ENCODE measurements at regions not wholly inside any gene's neighbourhood (a gene's known extent, or its start where the extent isn't known, plus 50 kb on each side); places are given as distances from the start of the nearest gene placed in this dataset.

DNA sequence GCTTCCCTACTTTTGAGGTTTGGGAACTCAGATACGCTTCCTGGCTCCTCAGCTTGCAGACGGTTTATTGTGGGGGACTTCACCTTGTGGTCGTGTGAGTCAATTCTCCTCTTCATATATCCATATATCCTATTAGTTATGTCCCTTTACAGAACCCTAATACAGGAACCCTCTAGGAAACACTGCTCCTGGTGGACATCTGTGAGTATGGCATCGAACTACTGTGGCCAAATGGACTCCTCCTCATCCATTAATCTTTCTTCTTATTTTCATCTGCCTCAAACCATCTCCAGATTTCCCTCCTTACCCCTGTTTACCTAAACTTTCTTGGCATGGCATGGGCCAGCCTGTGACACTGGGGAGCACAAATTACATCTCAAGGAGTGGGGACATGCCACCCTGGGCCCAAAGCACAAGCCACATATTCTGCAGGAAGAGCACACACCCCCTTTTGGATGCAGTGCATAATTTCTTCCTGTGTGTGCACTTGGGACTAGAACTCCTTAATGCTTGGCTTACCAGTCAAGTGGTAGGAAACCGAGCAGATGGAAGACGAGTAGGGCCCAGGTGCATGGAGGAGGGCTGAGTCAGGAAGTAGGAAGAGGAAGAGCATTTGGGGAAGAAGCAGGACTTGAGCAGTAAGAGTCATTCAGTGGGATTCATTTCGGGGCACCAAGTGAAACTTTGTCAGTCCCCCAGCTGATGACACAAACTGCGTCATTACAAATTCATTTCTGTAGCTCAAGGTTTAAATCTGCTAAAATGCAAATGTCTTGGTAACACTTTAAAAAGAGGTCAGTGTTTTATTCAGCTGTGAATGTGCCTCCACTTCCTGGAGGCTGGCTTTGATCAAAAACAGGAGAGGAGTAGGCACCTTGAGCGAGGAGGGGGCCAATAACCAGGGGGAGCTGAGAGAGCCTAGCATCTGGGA is 80.8 kb upstream of the PLXNA4 start:
- in situ Hi-C loops (cut with HindIII; ENCODE audit: low sequenced_read_pairs), result no loop called here
- TF ChIP-seq, protein P1, sequence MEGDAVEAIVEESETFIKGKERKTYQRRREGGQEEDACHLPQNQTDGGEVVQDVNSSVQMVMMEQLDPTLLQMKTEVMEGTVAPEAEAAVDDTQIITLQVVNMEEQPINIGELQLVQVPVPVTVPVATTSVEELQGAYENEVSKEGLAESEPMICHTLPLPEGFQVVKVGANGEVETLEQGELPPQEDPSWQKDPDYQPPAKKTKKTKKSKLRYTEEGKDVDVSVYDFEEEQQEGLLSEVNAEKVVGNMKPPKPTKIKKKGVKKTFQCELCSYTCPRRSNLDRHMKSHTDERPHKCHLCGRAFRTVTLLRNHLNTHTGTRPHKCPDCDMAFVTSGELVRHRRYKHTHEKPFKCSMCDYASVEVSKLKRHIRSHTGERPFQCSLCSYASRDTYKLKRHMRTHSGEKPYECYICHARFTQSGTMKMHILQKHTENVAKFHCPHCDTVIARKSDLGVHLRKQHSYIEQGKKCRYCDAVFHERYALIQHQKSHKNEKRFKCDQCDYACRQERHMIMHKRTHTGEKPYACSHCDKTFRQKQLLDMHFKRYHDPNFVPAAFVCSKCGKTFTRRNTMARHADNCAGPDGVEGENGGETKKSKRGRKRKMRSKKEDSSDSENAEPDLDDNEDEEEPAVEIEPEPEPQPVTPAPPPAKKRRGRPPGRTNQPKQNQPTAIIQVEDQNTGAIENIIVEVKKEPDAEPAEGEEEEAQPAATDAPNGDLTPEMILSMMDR (IDR thresholded peaks at IDR 0.05; ENCODE audit: low read depth, low read length, missing control alignments), result peak; percentile 59
- H3K4me3 ChIP-seq (ENCODE audit: low read depth, low read length), result no peak overlapping the region
- DNase-seq (ENCODE audit: low read depth), result no peak

DNA sequence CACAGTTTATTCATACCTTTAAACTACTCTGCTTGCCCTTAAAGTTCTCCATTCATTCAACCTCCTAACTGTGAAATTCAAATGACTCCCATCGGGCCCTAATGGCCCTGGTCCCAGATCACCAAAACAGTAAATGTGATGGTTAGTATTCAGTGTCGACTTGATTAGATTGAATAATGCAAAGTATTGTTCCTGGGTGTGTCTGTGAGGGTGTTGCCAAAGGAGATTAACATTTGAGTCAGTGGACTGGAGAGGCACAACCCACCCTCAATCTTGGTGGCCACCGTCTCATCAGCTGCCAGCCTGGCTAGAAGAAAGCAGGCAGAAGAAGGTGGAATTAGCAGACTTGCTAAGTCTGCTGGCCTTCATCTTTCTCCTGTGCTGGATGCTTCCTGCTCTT is 80.1 kb upstream of the PLXNA4 start:
- TF ChIP-seq, protein P1 (IDR thresholded peaks at IDR 0.05; ENCODE audit: low read depth, low read length, missing control alignments), result no peak
- in situ Hi-C loops (cut with HindIII; ENCODE audit: low sequenced_read_pairs), result no loop called here

DNA sequence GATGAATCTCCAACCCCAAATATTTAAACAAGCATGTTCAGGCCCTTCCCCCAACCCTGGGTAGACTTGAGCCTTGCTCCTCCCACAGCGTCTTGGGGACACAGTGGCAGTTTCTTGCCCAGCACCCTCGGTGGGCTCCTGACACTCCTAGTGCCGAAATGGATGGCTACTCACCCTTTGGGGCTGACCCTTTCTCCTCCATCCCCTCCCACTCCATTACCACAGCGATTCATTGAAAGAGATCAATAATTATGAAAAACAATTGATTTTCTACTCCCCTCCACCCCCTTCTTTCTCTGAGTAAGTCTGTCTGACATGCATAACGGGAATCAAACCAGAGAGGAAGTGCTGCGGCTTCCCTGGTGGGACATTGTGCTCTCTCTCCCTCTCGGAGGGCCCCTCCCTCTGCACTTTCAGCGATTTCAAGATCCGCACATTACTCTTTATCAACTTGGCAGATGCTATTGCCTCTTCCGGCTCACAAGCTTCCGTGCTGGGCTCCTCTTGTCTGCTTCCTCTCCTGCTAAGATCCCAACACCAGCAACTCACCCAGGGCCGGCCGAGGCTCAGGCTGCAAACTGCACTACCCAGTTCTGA is 79.0 kb upstream of the PLXNA4 start:
- in situ Hi-C loops (cut with HindIII; ENCODE audit: low sequenced_read_pairs), result no loop called here
- peak overlapping the region; percentile 6 for H3K4me3 ChIP-seq (ENCODE audit: low read depth, low read length)
- TF ChIP-seq, protein P1 (IDR thresholded peaks at IDR 0.05; ENCODE audit: low read depth, low read length, missing control alignments), result no peak
- peak; percentile 15 for DNase-seq (ENCODE audit: low read depth)

More for the DNA sequence above, 80.1 kb upstream of the PLXNA4 start:
- DNase-seq (ENCODE audit: low read depth), result no peak
- H3K4me3 ChIP-seq (ENCODE audit: low read depth, low read length), result no peak overlapping the region

DNA sequence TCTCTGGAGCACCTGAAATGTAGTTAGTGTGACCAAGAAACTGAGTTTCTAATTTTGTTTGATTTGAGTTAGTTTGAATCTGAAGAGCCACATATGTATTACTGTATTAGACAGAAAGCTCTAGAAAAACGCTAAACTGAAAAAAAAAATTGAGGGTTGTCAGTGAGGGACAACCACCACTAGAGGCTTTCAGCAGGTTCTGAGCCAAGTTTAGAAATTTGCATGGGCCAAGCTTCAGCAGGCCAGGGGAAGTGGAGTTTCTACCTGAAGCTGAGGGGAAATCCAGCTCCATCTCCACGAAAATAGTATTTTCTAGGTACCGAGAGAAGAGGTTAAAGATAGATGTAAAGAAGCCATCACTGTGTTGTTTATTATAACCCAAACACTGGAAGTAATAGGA is 77.9 kb upstream of the PLXNA4 start:
- in situ Hi-C loops (cut with HindIII; ENCODE audit: low sequenced_read_pairs), result no loop called here
- H3K4me3 ChIP-seq (ENCODE audit: low read depth, low read length), result no peak overlapping the region
- DNase-seq (ENCODE audit: low read depth), result no peak
- TF ChIP-seq, protein P1 (IDR thresholded peaks at IDR 0.05; ENCODE audit: low read depth, low read length, missing control alignments), result peak; percentile 60

DNA sequence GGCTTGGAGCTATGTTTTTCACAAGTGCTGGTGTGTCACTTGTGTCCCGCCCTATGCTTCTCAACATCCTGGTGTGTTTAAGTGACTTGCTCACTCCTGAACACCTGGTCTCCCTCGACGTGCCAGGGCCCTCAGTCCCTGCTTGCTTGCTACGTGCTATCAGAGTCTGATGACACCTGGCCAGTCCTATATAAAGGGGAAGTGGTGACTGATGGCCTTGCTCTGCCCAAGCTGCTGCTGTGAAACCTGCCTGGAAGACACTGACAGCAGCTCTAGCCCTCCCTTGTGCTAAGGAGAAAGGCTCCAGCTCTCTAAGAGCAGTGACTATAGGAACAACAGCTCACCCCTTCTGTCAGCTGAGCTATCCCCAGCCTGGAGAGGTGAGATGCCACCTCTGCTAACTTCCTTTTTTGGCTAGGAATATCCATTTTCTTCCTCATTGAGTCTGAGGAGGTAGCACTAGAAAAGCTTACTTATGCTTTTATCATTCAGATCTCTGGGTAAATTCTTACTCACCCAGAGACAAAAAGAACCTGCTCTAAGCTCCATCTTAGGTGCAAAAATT is 77.2 kb upstream of the PLXNA4 start:
- H3K4me3 ChIP-seq (ENCODE audit: low read depth, low read length), result no peak overlapping the region
- DNase-seq (ENCODE audit: low read depth), result no peak
- TF ChIP-seq, protein P1 (IDR thresholded peaks at IDR 0.05; ENCODE audit: low read depth, low read length, missing control alignments), result no peak
- in situ Hi-C loops (cut with HindIII; ENCODE audit: low sequenced_read_pairs), result no loop called here

DNA sequence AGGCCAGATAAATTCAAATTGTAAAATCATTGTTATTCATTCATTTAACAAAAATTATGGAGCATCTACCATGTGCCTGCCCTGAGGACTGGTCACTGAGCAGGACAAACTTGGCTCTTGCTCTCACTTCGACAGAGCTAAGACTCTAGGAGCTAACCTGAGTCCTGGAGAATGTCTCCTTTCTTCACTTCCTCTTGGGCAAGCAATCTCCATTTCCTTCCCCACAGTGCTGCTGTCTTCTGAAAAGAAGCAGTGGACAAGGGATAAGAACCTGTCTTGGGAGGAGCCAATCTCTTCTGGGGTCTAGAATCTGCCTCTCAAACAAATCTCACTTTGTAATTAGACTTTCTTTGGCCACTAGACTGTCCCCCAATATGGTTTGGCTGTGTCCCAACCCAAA is 76.2 kb upstream of the PLXNA4 start:
- no peak for DNase-seq (ENCODE audit: low read depth)
- H3K4me3 ChIP-seq (ENCODE audit: low read depth, low read length), result no peak overlapping the region
- in situ Hi-C loops (cut with HindIII; ENCODE audit: low sequenced_read_pairs), result no loop called here
- TF ChIP-seq, protein P1 (IDR thresholded peaks at IDR 0.05; ENCODE audit: low read depth, low read length, missing control alignments), result no peak
